IMR-90 (cell line): ENCODE measurements at regions not wholly inside any gene's neighbourhood (a gene's known extent, or its start where the extent isn't known, plus 50 kb on each side); places are given as distances from the start of the nearest gene placed in this dataset.

Experiments used
- CEBPB ChIP-seq: IDR thresholded peaks from 2 replicates; pipeline ENCODE4 v1.6.1; 2012; ENCODE audit warnings: low read depth, low read length, improper control_type of control experiment
- FOS ChIP-seq: fragments of 150-350 bp; IDR thresholded peaks from 2 replicates; pipeline ENCODE4 v1.6.1; 2016; ENCODE audit warnings: low read depth, low read length
- MAFK ChIP-seq: IDR thresholded peaks from 2 replicates; pipeline ENCODE4 v1.6.1; 2012; ENCODE audit warnings: low read depth, low read length, improper control_type of control experiment
- MAZ ChIP-seq: IDR thresholded peaks from 2 replicates; pipeline ENCODE4 v1.6.1; 2012; ENCODE audit warnings: low read depth, mild to moderate bottlenecking, low read length, improper control_type of control experiment, moderate library complexity, borderline replicate concordance
- NFE2L2 ChIP-seq: fragments of 150-350 bp; IDR thresholded peaks from 2 replicates; pipeline ENCODE4 v1.6.1; 2016; ENCODE audit warnings: low read depth, mild to moderate bottlenecking, low read length
- POLR2A ChIP-seq: IDR thresholded peaks from 2 replicates; pipeline ENCODE4 v1.6.1; 2012; ENCODE audit warnings: mild to moderate bottlenecking, low read depth, low read length
- RAD21 ChIP-seq: IDR thresholded peaks from 2 replicates; pipeline ENCODE4 v1.6.1; 2012; ENCODE audit warnings: low read length, improper control_type of control experiment
- RCOR1 ChIP-seq: IDR thresholded peaks from 2 replicates; pipeline ENCODE4 v1.6.1; 2012; ENCODE audit warnings: mild to moderate bottlenecking, low read length, improper control_type of control experiment; ENCODE audit not compliant: insufficient replicate concordance
- RFX5 ChIP-seq: IDR thresholded peaks from 2 replicates; pipeline ENCODE4 v1.8.0; 2012; ENCODE audit warnings: low read depth, mild to moderate bottlenecking, low read length, moderate library complexity
- SMC3 ChIP-seq: fragments of 150-350 bp; IDR thresholded peaks from 2 replicates; pipeline ENCODE4 v1.6.1; 2016; ENCODE audit warnings: low read depth, mild to moderate bottlenecking, antibody characterized with exemption, low read length, moderate library complexity
- TF ChIP-seq, protein P1 (sequence below): conservative IDR thresholded peaks from 2 replicates; pipeline ENCODE4 v1.5.1; 2012; ENCODE audit warnings: mild to moderate bottlenecking, low read depth, low read length, improper control_type of control experiment

DNA sequence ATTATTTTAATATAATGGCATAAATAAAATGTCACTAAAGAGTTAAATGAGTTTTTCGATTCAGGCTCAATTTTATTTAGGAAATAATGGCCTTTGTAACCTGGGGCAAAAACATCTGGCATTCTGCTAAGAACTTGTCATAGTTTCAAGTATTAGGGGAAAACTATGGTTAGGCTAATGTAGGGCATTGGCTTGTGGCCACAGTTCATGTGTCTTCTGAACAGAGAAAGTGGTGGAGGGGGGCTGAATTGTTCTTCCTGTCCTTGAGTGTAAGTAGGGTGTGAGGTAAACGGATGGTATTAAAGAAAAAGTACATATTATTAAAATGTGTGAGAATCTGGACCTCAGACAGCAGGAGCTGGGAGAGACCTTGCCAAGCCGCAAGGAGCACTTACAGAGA, 69.1 kb upstream of the KLF14 start:
- TF ChIP-seq, protein P1, sequence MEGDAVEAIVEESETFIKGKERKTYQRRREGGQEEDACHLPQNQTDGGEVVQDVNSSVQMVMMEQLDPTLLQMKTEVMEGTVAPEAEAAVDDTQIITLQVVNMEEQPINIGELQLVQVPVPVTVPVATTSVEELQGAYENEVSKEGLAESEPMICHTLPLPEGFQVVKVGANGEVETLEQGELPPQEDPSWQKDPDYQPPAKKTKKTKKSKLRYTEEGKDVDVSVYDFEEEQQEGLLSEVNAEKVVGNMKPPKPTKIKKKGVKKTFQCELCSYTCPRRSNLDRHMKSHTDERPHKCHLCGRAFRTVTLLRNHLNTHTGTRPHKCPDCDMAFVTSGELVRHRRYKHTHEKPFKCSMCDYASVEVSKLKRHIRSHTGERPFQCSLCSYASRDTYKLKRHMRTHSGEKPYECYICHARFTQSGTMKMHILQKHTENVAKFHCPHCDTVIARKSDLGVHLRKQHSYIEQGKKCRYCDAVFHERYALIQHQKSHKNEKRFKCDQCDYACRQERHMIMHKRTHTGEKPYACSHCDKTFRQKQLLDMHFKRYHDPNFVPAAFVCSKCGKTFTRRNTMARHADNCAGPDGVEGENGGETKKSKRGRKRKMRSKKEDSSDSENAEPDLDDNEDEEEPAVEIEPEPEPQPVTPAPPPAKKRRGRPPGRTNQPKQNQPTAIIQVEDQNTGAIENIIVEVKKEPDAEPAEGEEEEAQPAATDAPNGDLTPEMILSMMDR: no peak
- TF ChIP-seq RCOR1: no peak
- no peak for TF ChIP-seq CEBPB
- no peak for TF ChIP-seq POLR2A
- TF ChIP-seq RAD21: no peak
- no peak for TF ChIP-seq RFX5
- TF ChIP-seq NFE2L2: no peak
- no peak for TF ChIP-seq FOS
- TF ChIP-seq MAFK: no peak
- TF ChIP-seq SMC3: no peak
- TF ChIP-seq MAZ: no peak
